Hematopoietic multipotent progenitor cell treated with erythropoietin and hydrocortisone succinate and interleukin-3 and kit ligand, for 4 days (in vitro differentiated cells): ENCODE measurements at regions not wholly inside any gene's neighbourhood (a gene's known extent, or its start where the extent isn't known, plus 50 kb on each side); places are given as distances from the start of the nearest gene placed in this dataset.
"Not testable (repeated sequence)": the region's sequence is repeated elsewhere in the genome, so short reads cannot be mapped to it uniquely, and the experiment has no call there.

Experiments
- DNase-seq: peaks from one replicate; pipeline ENCODE4 v3.0.0-alpha.2; 2015

DNA sequence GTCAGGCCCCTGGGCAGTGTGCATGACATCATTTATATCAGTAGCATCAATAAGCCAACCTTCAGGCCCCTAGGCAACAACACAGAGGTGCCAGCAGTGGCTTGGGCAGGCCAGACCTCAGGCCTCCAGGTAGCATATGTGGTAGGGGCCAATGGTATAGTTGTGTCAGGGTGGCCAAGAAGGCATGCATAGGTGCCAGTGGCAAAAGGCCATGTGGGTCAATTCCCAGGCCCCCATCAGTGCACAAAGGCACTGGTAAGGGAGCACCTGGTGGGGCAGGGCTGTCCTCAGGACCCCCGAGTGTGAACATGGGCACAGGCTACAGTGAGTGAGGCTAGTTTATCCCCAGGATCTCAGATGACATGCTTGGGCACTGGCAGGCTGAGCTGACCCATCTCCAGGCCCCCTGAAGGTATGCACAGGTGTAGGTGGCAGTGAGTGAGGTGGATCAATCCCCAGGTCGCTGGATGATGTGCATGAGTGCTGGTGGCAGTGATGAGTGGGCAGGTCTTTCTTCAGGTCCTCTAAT, 244.1 kb upstream of the ZNF385D start:
- no peak for DNase-seq

GRCh38 chr3:22007368-22007767, 256.4 kb upstream of the ZNF385D start:
- DNase-seq = peak; percentile 54

- no peak for DNase-seq
Measured at GRCh38 chr3:22010997-22011396, 260.0 kb upstream of the ZNF385D start.

DNA sequence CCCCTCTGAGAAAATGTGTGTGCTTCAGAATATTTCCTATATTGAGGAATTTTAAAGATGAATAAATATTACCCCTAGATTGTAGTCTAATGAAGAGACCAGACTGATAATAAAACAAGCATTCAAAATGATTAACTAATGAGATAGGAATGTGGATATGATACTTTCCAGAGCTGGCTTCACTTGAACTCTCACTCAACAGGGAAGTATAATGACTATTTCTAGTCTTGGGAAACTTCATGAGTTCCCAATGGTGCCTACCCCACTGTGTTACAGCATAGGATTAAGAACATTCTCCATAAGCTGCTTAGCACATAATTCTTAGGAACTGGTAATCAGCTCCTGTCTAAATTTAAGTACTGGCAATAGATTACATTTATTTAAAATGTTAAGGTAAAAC, 261.5 kb upstream of the ZNF385D start:
- DNase-seq = no peak

GRCh38 chr3:22013641-22014040, 262.6 kb upstream of the ZNF385D start:
- DNase-seq = no peak

DNA sequence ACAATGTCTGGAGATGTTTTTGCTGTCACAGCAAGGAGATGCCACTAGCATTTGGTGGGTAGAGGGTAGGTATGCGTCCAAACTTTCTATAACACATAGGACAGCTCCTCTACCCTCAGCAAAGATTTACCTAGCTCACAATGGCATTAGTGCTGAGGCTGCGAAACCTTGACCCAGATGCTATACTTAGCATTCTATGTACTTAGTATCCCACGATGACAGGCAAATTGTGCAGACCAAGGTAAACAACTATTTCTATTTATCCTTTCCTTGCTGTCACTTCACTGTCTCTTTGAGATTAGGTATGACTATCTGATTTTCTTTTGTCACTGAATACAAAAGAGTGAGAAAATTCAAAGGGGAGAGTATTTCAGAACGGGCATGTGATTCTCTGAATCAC, 265.2 kb upstream of the ZNF385D start:
- no peak for DNase-seq

DNA sequence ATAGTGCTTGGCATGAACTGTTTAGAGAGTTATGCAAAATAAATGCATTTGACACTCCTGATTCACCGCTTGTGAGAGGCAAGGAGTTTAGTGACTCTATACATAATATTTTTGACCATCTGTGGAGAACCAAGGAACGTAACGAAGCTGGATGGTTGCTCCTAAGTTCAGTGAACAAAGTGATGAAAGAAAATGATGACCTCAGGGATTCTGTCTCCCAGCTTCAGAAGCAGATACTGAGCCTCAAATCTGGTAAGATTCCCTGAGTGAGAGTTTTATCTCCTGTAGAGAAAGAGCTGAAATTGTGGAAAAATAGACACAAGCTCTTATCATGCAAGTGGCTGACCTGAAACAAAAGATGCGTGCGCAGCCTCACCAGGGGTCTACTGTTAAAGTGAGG, 273.6 kb upstream of the ZNF385D start:
- not testable (repeated sequence) for DNase-seq

GRCh38 chr3:22029480-22029879, 278.5 kb upstream of the ZNF385D start:
- DNase-seq = no peak

- DNase-seq = no peak
Measured at GRCh38 chr3:22039161-22039560, 288.2 kb upstream of the ZNF385D start.

DNA sequence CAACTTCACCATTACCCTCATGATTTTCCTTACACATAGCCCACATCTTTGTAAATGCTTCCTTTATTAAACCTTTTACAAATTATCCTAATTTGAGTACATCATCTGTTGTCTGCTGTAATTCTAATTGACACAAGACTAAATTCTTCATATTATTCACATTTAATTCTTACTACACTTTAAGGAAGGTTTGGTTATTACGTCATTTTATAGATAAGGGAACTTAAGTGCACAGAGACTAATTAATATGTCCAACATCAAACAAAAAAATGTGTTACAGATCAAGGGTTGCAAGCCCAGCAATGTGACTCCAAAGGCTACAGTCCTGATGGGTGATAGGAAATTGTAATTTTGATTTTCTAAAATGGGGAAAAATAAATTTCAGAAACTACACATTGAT, 289.1 kb upstream of the ZNF385D start:
- no peak for DNase-seq

DNA sequence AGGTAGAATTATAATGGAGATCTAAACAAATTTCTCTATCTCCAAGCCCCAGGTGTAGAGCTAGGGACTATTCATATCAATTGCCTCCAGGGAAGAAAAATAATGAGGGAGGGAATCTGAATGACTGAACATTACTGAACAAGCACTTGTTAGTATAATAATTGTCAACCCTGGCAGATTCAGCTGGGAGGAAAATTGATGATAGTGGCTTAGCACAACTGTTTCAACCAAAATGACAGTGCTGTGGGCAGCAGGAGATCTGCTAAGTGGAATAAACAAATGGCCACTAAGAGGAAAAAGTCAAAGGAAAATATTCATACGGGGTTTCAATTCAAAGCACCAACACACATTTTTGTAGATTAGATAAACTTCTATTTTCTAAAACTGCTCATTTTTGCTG, 294.9 kb upstream of the ZNF385D start:
- DNase-seq = no peak

DNA sequence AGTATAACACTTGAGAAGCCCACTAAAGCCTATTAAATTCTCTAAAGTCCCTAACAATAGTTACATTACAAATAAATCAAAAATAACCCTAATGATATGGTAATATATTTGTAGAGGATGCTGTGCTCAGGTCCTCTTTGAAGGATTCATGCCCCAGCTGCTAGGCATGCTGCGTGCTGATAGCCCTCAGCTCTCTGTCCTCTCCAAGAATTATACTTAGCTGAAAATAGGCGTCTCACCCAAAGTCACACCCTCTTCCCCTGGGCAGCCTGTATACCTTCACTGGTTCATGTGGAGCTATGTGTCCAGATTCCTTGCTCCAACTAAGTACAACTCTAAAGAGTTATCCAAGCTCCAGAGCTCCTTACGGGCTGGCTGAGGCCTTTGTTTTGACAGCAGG, 312.5 kb upstream of the ZNF385D start:
- DNase-seq = no peak

DNA sequence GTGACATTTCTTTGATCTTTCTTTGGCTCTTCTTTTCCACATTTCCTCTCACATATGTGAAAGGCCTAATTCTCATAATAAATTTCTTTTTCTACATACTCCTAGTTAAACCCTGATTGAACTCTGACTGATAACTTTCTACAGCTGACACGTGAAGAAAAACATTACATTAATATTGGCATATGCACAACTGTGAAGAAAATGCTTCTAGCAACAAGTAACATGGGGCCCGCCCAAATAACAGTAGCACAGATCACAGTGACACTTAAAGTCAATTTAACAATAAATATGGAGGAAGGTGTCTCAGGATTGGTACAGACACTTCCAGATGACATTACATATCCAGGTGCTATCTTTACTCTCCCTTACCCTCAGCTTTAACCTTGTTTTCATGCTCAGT, 317.6 kb upstream of the ZNF385D start:
- no peak for DNase-seq

DNA sequence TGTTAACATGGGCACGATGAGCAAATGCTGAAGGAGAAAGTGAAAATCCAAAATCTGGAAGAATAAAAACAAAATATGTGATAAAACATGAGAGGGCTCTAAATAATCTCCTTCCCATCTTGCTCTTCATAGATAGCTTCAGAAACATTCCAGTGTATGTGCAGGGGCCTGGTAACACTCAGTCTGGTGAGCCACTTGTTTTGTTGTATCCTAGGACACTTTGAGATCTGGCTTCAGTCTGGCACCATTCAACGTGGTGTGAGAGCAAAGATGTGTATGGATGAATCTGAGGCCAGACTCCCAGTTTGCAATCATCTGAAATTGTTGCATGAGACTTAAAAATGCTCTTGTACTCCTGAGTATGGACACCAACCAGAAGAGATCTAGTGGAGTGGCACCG, 337.2 kb upstream of the ZNF385D start:
- no peak for DNase-seq

GRCh38 chr3:22089284-22089683, 338.3 kb upstream of the ZNF385D start:
- DNase-seq = peak; percentile 74

DNA sequence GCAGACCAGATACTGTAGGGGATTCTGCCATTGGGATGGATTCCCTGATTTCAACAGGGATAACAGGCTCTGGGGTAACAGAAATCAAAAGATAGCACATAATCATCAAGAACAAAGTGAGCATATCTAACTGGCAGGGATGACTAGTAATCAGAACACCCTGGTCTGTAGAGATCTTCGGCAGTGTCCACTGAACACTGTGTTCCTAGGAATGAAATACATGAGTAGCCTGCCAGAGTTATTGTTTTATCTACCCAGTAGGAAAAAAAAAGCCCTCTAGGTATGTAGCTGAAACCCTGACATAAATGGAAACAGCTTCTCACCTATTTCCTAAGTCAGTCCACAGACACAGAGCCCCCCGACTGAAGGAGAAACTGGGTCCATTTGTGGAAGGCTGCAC, 340.3 kb upstream of the ZNF385D start:
- no peak for DNase-seq

- DNase-seq = peak; percentile 49
Measured at GRCh38 chr3:22098021-22098420, 347.0 kb upstream of the ZNF385D start.

GRCh38 chr3:22101351-22101750, 350.3 kb upstream of the ZNF385D start:
- DNase-seq = no peak

GRCh38 chr3:22101811-22102210, 350.8 kb upstream of the ZNF385D start:
- peak; percentile 15 for DNase-seq

- DNase-seq = no peak
Measured at GRCh38 chr3:22103423-22103822, 352.4 kb upstream of the ZNF385D start.

DNA sequence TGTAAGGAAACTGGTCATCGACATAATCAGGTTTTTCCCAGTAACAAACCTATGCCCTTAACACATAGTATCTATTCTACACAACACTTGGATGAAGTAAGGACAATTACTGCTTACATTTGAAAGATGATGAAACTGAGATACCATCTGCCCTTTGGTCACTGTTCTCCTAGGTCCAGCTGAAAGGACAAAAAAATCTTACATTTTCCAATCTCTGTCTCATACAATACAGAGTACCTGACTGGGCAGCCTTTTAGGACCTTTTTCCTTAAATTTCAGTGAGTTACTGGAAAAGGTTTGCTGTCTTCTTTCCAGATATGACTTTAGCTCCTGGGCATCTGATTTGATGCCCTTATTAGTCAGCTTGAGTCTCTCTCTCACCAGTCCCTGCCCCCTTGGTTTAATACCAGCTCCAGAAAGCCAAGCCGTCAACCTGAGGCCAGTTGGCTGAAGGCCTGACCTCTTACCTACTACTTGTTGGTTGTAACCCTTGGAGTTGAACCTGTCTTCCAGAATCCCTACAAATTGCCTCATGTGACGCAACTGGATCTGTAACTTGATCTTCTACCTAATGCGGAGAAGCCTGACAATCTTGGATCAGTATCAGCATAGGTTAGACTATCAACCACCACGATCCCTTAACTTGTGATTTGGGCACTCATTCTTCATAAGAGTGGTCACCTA, 355.3 kb upstream of the ZNF385D start:
- DNase-seq = no peak

- no peak for DNase-seq
Measured at GRCh38 chr3:22111226-22111625, 360.2 kb upstream of the ZNF385D start.

DNA sequence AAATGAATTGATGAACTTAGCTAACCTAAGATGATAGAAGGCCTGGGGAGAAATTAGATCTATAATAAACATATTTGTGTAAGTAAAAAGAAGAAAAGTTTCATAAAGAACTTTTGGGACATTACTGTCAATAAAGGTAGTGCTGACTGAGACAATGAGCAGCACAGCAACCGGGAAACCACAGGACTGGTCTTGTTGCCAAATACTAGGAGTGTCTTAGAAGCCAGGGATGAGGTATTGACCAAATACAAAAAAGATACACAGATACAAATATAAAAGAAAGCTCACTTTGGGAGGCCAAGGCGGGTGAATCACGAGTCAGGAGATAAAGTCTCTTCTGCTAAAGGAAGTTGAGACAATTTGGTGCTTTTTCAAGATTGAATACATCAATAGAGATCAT, 362.4 kb upstream of the ZNF385D start:
- no peak for DNase-seq

DNA sequence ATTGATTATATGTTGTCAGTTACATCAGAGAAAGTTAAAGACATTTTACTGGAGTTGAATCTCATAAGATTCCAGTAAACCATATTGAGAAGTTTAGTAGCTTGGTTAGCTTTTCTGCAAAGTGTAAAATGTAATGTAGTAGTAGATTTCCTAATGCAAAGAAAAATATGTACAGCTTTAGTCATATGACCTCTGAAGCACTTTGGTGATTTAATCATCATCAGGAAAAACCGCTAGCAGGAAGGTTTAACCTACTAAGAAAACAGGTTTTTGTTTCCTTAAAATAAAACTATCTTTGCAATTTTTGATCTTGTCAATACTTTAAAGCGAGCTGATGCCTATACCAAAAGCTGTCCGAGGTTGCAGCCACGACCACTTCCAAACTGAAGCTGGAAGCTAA, 364.6 kb upstream of the ZNF385D start:
- DNase-seq = no peak

DNA sequence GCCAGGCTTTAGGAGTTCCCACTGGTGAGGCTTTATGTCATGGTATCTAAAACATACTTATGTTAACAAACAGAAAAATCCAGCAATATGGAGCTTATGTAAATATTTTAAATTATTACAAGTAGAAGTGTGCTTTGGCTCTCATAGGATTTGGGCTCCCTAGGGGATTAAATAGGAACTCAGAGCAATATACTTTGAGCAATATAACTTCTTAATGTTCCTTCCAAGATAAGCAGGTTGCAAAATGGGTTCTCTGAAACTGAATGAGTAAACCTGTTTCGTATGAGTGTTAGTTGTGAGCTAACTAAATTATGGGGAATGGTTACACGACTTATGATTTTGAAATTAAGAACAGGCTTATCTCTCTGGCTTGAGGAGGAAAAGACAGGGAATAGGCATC, 366.1 kb upstream of the ZNF385D start:
- DNase-seq = no peak
